Osteocyte (in vitro differentiated cells): ENCODE measurements at regions not wholly inside any gene's neighbourhood (a gene's known extent, or its start where the extent isn't known, plus 50 kb on each side); places are given as distances from the start of the nearest gene placed in this dataset.

ENCODE experiments used
- DNase-seq: peaks from one replicate; pipeline ENCODE4 v3.0.0; 2021; ENCODE audit warnings: mixed read lengths; ENCODE audit not compliant: unreplicated experiment; ENCODE audit errors: extremely low spot score
- H3K27ac Mint-ChIP-seq: one replicate; pipeline ENCODE4 v1.8.0; 2021; ENCODE audit warnings: mild to moderate bottlenecking, mixed read lengths; ENCODE audit not compliant: unreplicated experiment
- H3K27me3 Mint-ChIP-seq: one replicate; pipeline ENCODE4 v1.8.0; 2021; ENCODE audit warnings: mixed read lengths; ENCODE audit not compliant: unreplicated experiment
- H3K36me3 Mint-ChIP-seq: one replicate; pipeline ENCODE4 v1.8.0; 2021; ENCODE audit warnings: mixed read lengths; ENCODE audit not compliant: unreplicated experiment
- H3K4me1 Mint-ChIP-seq: one replicate; pipeline ENCODE4 v1.8.0; 2021; ENCODE audit warnings: mixed read lengths; ENCODE audit not compliant: unreplicated experiment
- H3K4me3 Mint-ChIP-seq: one replicate; pipeline ENCODE4 v1.8.0; 2021; ENCODE audit warnings: mild to moderate bottlenecking, moderate library complexity, mixed read lengths; ENCODE audit not compliant: unreplicated experiment
- H3K9me3 Mint-ChIP-seq: one replicate; pipeline ENCODE4 v1.8.0; 2021; ENCODE audit warnings: mixed read lengths; ENCODE audit not compliant: unreplicated experiment
- TF ChIP-seq, protein P1 (sequence below): fragments of 200-600 bp; sonication (generic); IDR thresholded peaks from 2 replicates; pipeline ENCODE4 v1.5.0; 2021; ENCODE audit warnings: antibody characterized with exemption, mild to moderate bottlenecking, moderate library complexity

DNA sequence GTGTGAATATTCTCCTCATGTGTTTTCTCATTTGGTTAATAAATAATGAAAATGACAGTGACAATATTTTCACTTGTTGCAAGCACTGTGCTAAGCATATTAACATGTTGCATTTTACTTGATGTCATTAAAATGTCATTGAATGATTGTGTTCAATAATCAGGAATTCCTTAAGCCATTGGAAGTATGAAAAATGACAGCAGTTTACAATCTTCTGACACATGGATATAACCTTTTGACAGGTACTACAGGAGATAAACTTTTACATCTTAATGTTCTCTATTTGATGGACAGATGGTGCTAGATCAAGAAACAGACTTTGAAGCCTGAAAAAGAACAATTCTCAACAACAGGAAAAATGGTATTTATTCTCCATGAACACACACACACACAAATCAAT is 1138.3 kb downstream of the ROBO2 start:
- Mint-ChIP-seq H3K27me3 (no peaks in the 10 kb centered on the region), H3K4me3 (no peak overlapping the region), H3K9me3 (no peaks in the 10 kb centered on the region), H3K4me1 (no peaks in the 10 kb centered on the region), H3K27ac (no peak overlapping the region), H3K36me3 (no peaks in the 10 kb centered on the region)
- TF ChIP-seq, protein P1, sequence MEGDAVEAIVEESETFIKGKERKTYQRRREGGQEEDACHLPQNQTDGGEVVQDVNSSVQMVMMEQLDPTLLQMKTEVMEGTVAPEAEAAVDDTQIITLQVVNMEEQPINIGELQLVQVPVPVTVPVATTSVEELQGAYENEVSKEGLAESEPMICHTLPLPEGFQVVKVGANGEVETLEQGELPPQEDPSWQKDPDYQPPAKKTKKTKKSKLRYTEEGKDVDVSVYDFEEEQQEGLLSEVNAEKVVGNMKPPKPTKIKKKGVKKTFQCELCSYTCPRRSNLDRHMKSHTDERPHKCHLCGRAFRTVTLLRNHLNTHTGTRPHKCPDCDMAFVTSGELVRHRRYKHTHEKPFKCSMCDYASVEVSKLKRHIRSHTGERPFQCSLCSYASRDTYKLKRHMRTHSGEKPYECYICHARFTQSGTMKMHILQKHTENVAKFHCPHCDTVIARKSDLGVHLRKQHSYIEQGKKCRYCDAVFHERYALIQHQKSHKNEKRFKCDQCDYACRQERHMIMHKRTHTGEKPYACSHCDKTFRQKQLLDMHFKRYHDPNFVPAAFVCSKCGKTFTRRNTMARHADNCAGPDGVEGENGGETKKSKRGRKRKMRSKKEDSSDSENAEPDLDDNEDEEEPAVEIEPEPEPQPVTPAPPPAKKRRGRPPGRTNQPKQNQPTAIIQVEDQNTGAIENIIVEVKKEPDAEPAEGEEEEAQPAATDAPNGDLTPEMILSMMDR = no peak
- no peak for DNase-seq

DNA sequence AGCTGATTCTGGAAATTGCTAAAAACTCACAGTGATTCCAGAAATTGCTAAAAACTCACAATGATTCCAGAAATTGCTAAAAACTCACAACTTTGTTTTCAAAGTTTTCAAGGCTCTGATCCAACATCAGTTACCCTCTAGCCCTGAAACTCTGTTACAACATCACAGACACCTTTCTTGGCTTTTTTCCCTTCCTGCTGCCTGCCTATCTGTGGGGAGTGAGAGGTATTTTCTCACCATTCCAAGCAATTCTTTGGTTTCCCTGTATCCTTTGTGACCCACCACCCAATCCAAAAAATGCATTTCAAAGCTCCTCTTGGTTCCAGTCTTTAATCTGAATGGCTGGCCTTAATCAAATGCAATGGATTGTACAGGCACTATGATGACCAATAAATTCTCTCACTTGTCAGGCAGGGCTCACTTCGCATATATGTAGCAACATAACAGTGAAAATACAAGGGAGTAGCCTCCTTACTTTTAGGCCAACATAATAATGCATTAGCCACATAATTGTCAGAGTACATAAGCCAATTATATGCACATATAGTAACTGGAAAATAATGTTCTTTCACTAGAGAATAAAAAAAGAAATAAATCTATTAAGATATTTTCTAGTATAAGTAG is 1139.0 kb downstream of the ROBO2 start:
- Mint-ChIP-seq H3K27ac (no peak overlapping the region), H3K4me3 (no peak overlapping the region), H3K36me3 (no peaks in the 10 kb centered on the region), H3K27me3 (no peaks in the 10 kb centered on the region), H3K9me3 (no peaks in the 10 kb centered on the region), H3K4me1 (no peaks in the 10 kb centered on the region)
- TF ChIP-seq, protein P1 = no peak
- DNase-seq = no peak

- Mint-ChIP-seq H3K36me3 (no peaks in the 10 kb centered on the region), H3K27me3 (no peaks in the 10 kb centered on the region), H3K4me3 (no peak overlapping the region), H3K27ac (no peak overlapping the region), H3K4me1 (no peaks in the 10 kb centered on the region), H3K9me3 (no peaks in the 10 kb centered on the region)
- TF ChIP-seq, protein P1 = no peak
- no peak for DNase-seq
Measured at GRCh38 chr3:78183906-78184599, 1144.2 kb downstream of the ROBO2 start.

GRCh38 chr3:78186404-78186803 is 1146.5 kb downstream of the ROBO2 start:
- H3K27me3 Mint-ChIP-seq = no peaks in the 10 kb centered on the region
- no peaks in the 10 kb centered on the region for H3K36me3 Mint-ChIP-seq
- H3K27ac Mint-ChIP-seq = no peak overlapping the region
- DNase-seq = no peak
- no peak overlapping the region for H3K4me3 Mint-ChIP-seq
- H3K9me3 Mint-ChIP-seq = peaks cover 12% of the 10 kb centered on the region
- H3K4me1 Mint-ChIP-seq = no peaks in the 10 kb centered on the region
- TF ChIP-seq, protein P1 = no peak

DNA sequence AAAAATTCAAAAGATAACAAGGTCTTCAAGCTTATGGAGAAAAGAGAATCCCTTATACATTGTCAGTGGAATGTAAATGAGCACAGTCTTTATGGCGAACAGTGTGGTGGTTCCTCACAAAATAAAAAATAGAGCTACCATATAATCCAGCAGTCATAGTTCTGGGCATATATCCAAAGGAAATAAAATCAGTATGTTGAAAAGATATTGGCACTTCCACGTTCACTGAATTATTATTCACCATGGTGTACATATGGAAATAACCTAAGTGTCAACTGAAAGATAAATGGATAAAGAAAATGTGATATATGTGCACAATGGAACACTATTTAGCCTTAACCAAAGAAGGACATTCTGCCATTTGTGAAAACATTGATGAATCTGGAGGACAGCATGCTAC is 1161.2 kb downstream of the ROBO2 start:
- TF ChIP-seq, protein P1 = no peak
- Mint-ChIP-seq H3K27ac (no peak overlapping the region), H3K4me1 (peaks cover 27% of the 10 kb centered on the region), H3K9me3 (peaks cover 4% of the 10 kb centered on the region), H3K36me3 (peaks cover under 1% of the 10 kb centered on the region), H3K4me3 (no peak overlapping the region), H3K27me3 (no peaks in the 10 kb centered on the region)
- no peak for DNase-seq
